ENCODE measurements at regions not wholly inside any gene's neighbourhood (a gene's known extent, or its start where the extent isn't known, plus 50 kb on each side); places are given as distances from the start of the nearest gene placed in this dataset.
"Not testable (repeated sequence)": the region's sequence is repeated elsewhere in the genome, so short reads cannot be mapped to it uniquely, and the experiment has no call there.

- DNase-seq (ENCODE audit: low read depth): no peak
Measured at GRCh38 chr10:8338177-8338766, 283.8 kb downstream of the GATA3 start.

DNA sequence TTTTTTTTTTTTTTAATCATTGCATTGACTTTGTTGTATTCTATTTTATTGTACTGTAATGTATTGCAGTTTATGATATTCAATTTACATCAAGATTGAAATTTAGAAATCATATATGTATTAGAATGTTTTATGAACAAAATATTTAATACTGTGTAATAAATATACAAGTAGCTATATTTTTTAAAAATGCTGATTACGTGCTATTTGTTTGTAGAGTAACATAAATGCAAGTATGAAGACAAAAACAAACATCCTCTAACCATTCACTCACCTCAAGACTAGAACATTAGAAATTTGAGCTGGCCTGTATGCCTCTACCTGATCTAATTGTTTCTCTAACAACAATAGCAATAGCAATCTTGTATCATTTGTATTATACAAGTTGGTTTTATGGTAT, 290.3 kb downstream of the GATA3 start:
- no peak for DNase-seq (ENCODE audit: low read depth)

GRCh38 chr10:8346861-8347260, 292.4 kb downstream of the GATA3 start:
- DNase-seq (ENCODE audit: low read depth): no peak

DNA sequence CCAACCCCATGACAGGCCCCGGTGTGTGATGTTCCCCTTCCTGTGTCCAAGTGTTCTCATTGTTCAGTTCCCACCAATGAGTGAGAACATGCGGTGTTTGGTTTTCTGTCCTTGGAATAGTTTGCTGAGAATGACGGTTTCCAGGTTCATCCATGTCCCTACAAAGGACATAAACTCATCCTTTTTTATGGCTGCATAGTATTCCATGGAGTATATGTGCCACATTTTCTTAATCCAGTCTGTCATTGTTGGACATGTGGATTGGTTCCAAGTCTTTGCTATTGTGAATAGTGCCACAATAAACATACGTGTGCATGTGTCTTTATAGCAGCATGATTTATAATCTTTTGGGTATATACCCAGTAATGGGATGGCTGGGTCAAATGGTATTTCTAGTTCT, 293.1 kb downstream of the GATA3 start:
- not testable (repeated sequence) for DNase-seq (ENCODE audit: low read depth)

GRCh38 chr10:8349610-8350249, 295.2 kb downstream of the GATA3 start:
- no peak for DNase-seq (ENCODE audit: low read depth)

DNA sequence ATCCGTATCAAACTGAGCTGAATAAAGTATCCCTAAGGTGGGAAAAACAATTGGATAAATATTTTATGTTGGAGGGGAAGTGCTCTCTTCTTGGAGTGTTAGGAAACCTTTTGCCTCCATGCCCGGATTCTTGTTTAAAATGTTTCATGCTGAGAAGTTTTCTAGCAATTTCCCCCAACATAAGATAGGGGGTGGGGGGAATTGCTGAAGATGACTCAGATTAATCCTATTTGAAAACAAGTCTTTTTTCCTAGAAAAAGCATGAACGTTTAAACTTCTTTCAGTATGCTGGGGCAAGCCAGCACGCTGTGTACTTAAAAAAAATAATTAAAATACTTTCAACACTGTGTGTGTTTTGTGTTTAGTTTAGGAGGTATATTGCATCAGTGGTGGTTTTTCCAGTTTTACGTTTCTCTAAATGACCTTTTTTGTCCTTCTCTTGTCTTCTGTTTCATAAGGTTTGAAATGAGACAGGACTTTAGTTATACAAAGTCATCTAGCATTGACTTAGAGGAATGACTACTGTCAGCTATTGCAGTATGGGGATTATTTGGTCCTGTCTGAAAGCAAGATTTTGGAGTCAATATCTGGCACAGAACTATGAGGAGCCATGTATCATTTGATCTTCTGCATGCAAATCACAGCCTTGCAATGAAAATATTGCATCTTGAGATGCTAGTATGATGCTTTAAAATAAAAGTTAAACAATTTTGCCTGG, 295.9 kb downstream of the GATA3 start:
- DNase-seq (ENCODE audit: low read depth): no peak

DNA sequence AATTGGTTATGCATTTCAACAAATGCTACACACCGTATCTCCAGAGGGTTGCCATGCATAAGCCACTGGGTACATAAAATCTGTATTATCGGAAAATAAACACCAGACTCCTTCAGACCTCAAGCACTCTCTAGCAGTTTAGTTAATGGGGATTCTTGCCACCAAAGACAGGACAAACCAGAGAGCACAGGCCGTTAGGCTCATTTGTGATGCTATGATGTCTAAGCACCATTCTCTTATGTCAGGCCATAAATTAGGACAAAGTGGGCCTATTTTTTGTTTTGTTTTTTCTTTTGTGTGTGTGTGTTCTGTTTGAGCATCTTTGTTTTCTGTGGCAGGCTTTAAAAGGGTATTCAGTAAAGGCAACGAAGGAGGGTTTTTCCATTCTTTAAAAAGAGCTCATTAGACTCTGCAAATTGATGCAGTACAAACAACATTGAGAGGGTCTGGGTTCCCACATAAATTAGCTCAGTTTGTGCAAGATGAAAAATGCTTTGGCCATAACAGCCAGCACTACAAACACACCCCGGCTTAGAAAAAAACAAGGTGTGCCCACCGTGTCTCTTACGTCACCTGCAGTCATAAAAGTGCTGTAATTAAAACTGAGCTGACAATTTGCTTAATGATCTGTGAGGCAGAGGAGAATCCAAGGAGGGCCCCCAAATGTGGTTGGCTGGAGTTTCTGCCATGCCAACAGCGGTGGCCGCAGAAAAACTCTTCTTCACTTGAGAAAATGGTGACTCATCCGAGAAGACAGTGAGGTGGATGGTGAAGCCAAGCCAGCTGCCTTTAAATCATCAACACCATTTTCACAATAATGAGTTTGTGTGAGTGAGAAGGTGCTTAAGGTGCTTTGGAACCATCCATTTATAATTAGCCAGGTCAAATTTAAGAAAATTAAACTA, 297.9 kb downstream of the GATA3 start:
- DNase-seq (ENCODE audit: low read depth): no peak

GRCh38 chr10:8356283-8356682, 301.8 kb downstream of the GATA3 start:
- no peak for DNase-seq (ENCODE audit: low read depth)

GRCh38 chr10:8359467-8359866, 305.0 kb downstream of the GATA3 start:
- no peak for DNase-seq (ENCODE audit: low read depth)

DNA sequence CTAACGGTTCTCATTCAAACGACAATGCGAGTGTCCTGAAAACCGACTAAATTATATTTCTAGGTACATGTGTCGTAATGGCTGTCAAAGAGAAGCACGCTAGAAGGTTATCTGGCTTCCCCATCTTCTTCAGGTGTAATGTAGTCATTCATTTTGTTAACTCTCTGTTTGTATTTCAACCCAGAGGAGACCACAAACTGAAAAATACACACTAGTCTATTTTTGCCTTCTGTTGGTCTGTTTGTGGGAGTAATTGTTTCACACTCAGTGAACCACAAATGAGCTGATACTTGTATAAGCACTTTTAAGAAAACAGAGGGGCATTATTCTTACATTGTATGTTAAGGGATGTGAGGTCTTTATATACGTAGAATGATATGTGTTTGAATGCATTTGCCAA, 305.9 kb downstream of the GATA3 start:
- DNase-seq (ENCODE audit: low read depth): no peak

DNA sequence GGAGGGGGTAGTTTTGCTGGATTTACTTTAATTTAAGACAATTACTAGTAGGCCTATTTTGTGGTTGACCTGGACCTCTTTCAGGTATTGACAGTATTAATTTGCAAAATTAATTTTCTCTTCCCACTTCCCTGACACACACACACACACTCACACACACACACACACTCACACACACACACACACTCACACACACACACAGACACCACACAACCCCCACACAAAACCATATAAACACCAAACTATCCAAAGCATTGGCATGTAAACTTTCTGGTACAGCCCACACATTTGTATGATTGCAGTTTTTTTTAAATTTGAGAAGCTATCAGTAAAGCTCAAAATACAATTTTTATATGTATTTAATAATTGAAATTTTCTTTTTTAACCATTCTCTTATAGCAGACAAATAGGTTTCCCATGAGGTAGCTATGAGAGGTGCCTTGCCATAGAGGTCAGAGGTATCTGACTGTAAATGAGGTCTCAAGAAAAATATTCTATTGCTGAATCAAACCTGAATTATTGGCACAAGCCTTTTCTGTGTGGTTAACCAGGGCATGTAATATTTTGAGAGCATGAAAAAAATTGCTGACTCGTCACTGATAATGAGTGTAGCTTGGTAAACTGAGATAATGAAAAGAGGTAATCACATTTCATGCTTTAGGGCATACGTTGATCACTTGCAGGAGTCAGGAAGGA, 306.5 kb downstream of the GATA3 start:
- DNase-seq (ENCODE audit: low read depth): no peak

DNA sequence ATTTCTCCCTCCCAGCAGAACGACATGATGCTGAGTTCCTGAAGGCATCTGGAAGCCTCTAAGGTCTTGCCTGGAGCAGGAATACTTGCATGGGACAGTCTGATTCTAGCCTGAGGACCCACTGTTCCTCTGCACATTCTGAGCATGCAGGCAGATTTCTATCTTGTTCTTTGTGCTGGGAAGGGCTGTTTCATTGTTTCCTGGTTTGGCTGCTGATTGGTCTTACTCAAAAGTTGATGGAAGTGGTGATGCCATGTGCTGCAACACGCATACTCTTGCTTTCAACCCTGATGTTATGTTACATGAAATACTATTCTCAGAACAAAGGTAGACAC, 307.0 kb downstream of the GATA3 start:
- no peak for DNase-seq (ENCODE audit: low read depth)

GRCh38 chr10:8365935-8366911, 311.7 kb downstream of the GATA3 start:
- DNase-seq (ENCODE audit: low read depth): peak; percentile 20

GRCh38 chr10:8367672-8368411, 313.4 kb downstream of the GATA3 start:
- DNase-seq (ENCODE audit: low read depth): not testable (repeated sequence)

- no peak for DNase-seq (ENCODE audit: low read depth)
Measured at GRCh38 chr10:8369666-8370065, 315.2 kb downstream of the GATA3 start.

DNA sequence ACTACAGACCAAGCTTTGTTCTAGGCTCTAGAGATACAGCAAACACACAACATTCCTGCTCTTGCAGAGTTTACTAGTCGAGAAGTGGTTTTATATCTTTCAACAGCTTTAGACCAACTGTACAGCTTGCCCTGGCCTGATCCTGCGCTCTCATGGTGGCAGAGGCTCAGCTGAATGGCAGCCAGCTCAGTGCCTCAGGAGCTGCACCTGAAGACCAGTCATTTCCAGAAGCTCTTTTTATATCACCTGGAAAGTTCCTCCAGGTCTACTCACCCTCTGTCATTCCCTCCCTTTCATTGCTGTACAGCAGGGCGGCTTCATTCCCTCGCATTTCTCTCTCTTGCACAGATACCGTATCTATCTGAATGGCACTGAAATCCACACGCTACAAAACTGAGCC, 319.8 kb downstream of the GATA3 start:
- no peak for DNase-seq (ENCODE audit: low read depth)

- no peak for DNase-seq (ENCODE audit: low read depth)
Measured at GRCh38 chr10:8375137-8375536, 320.6 kb downstream of the GATA3 start.

DNA sequence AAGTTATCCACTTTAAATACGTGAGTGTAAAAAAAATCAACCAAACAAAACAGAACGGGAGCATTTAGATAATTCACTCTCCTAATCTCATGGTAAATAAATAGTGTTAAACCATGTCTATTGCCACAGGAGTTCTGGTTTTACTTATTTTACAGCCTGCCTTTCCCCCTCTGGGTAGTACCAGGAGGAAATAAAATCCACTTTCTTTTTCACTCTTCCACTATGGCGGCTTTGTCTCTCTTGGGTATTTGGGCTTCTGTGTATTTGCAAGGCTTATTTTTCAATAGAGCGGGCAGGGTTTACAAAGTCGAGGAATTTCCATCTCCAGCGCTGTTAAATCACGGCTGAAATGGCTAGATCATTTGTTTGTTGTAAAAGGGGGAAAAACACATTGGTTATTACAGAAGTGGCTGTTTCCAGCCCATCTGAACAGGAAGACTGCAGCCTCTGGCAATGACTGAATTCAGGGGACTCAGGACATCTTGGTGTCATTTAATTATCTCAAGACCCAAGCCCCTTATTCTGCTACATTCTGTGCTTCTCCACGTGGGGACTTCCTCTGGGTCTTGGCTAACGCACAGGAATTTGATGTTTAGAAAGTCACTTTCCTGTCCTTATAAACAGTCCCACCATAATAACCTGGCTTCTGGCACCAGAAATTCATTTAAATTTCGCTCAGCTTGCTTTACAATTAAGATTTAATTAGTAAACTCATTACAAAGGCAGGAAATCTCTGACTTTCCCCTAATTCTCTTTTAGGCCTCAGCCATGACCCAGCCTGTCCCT, 323.9 kb downstream of the GATA3 start:
- no peak for DNase-seq (ENCODE audit: low read depth)

All from activated gamma-delta T cell treated with anti-CD3 and anti-CD28 coated beads, Interleukin-2, amount 50 U/mL, for 16 hours (primary cell).